HepG2 (cell line): ENCODE measurements at regions not wholly inside any gene's neighbourhood (a gene's known extent, or its start where the extent isn't known, plus 50 kb on each side); places are given as distances from the start of the nearest gene placed in this dataset.

ENCODE experiments used
- ATAC-seq: fragments of 200-7000 bp; cut with Tn5 transposase; 3 replicates; pipeline ENCODE4 v1.9.1; 2020; ENCODE audit warnings: mild to moderate bottlenecking, moderate library complexity
- BruUV-seq: library from RNA; stranded (reverse); fragments of 400-500 nt; replicated peaks from 2 replicates; lab custom pipeline; 2021; lab: Mats Ljungman, UMichigan
- CTCF ChIA-PET: fragments of 300-600 bp; formaldehyde crosslinking; extraction: SDS; loops from one replicate; lab custom pipeline; 2021; ENCODE audit warnings: low total read pairs, inconsistent platforms, low intra/inter-chr PET ratio; lab: Yijun Ruan, JAX
- POLR2A ChIA-PET: fragments of 350-600 bp; sonication (Branson Sonifier 250); formaldehyde crosslinking; loops from one replicate; lab custom pipeline; 2020; ENCODE audit warnings: antibody characterized with exemption, inconsistent platforms; lab: Yijun Ruan, JAX
- DNase-seq: peaks from one replicate; pipeline ENCODE4 v3.0.0-alpha.2; 2015; ENCODE audit warnings: low spot score
- FAIRE-seq: peaks from 3 replicates; lab custom pipeline; 2011; peaks lifted over from hg19 to GRCh38; lab: Jason Lieb, UNC
- H2AFZ ChIP-seq: one replicate; pipeline ENCODE4 v1.6.1; 2011; ENCODE audit warnings: low read length, inconsistent platforms
- H3K27ac ChIP-seq: fragments of 300-600 bp; 3 replicates; pipeline ENCODE4 v1.8.0; 2011; ENCODE audit warnings: mixed run types, mild to moderate bottlenecking, mixed read lengths, low read length, inconsistent platforms; ENCODE audit not compliant: insufficient read depth; ENCODE audit errors: extremely low read length
- H3K27me3 ChIP-seq, 2 experiments: fragments of 200-600 bp in 1 of 2; 2 replicates in 1 of 2; 3 replicates in 1 of 2; pipeline versions ENCODE4 v1.6.0 to v1.8.0; 2011; ENCODE audit warnings: low read length in 2 of 2, mild to moderate bottlenecking in 2 of 2, moderate library complexity in 2 of 2, inconsistent platforms in 1 of 2; ENCODE audit not compliant: insufficient read depth in 2 of 2, control insufficient read depth in 1 of 2
- H3K36me3 ChIP-seq, 2 experiments: fragments of 200-600 bp in 1 of 2; replicated peaks in 1 of 2; 2 replicates in 1 of 2; 3 replicates in 1 of 2; pipeline versions ENCODE4 v1.5.1 to v1.8.0; 2011; ENCODE audit warnings: low read length in 2 of 2, inconsistent platforms in 1 of 2; ENCODE audit not compliant: insufficient read depth in 2 of 2, control insufficient read depth in 1 of 2
- H3K4me1 ChIP-seq: 2 replicates; pipeline ENCODE4 v1.5.1; 2012; ENCODE audit warnings: low read length, inconsistent platforms; ENCODE audit not compliant: insufficient read depth
- H3K4me2 ChIP-seq: 2 replicates; pipeline ENCODE4 v1.6.0; 2011; ENCODE audit warnings: low read depth, low read length, inconsistent platforms
- H3K4me3 ChIP-seq, 3 experiments: fragments of 200-600 bp in 1 of 3; sonication (generic), shearing (Covaris generic) in 1 of 3; replicated peaks in 1 of 3; 2 replicates each; pipeline ENCODE4 v1.5.1; 2011 to 2016; ENCODE audit warnings: low read length in 3 of 3, inconsistent platforms in 2 of 3, low read depth in 2 of 3, mild to moderate bottlenecking in 2 of 3, control low read depth in 1 of 3, mixed read lengths in 1 of 3; ENCODE audit not compliant: insufficient read depth in 1 of 3
- H3K79me2 ChIP-seq: one replicate; pipeline ENCODE4 v1.6.1; 2011; ENCODE audit warnings: low read length, inconsistent platforms; ENCODE audit not compliant: insufficient read depth
- H3K9ac ChIP-seq: 2 replicates; pipeline ENCODE4 v1.6.0; 2011; ENCODE audit warnings: mild to moderate bottlenecking, low read depth, low read length, inconsistent platforms; ENCODE audit not compliant: insufficient read depth
- H3K9me3 ChIP-seq: 2 replicates; pipeline ENCODE4 v1.5.1; 2012; ENCODE audit warnings: mild to moderate bottlenecking, low read length
- H4K20me1 ChIP-seq: 2 replicates; pipeline ENCODE4 v1.6.0; 2011; ENCODE audit warnings: inconsistent platforms, mild to moderate bottlenecking, low read length, moderate library complexity; ENCODE audit not compliant: insufficient read depth
- NKX3-1 ChIP-seq: sonication (generic); formaldehyde crosslinking; IDR thresholded peaks from 2 replicates; pipeline ENCODE4 v1.5.0; 2020; ENCODE audit warnings: missing genetic modification reagents
- POLR2G ChIP-seq: fragments of 200-400 bp; formaldehyde crosslinking; IDR thresholded peaks from 2 replicates; pipeline ENCODE4 v1.6.1; 2018; ENCODE audit warnings: mild to moderate bottlenecking, low read depth, low read length, moderate library complexity
- REL ChIP-seq: sonication (generic); formaldehyde crosslinking; conservative IDR thresholded peaks from 2 replicates; pipeline ENCODE4 v1.8.0; 2022; ENCODE audit warnings: mild to moderate bottlenecking, missing genetic modification reagents, moderate library complexity
- SP5 ChIP-seq: IDR thresholded peaks from 2 replicates; pipeline ENCODE4 v1.6.1; 2016; ENCODE audit warnings: low read depth, borderline replicate concordance
- TBX3 ChIP-seq: fragments of 450-650 bp; IDR thresholded peaks from 2 replicates; pipeline ENCODE4 v1.6.1; 2017; ENCODE audit warnings: antibody characterized with exemption, mild to moderate bottlenecking, inconsistent platforms, borderline replicate concordance
- TFDP2 ChIP-seq: sonication (generic); formaldehyde crosslinking; IDR thresholded peaks from 2 replicates; pipeline ENCODE4 v1.4.0; 2020; ENCODE audit warnings: missing genetic modification reagents
- THRA ChIP-seq: sonication (generic); formaldehyde crosslinking; IDR thresholded peaks from 2 replicates; pipeline ENCODE4 v1.4.0; 2020; ENCODE audit warnings: missing genetic modification reagents, borderline replicate concordance
- UBTF ChIP-seq: sonication (generic); formaldehyde crosslinking; IDR thresholded peaks from 2 replicates; pipeline ENCODE4 v1.4.0; 2020; ENCODE audit warnings: mild to moderate bottlenecking, missing genetic modification reagents
- ZBTB20 ChIP-seq: sonication (generic); formaldehyde crosslinking; IDR thresholded peaks from 2 replicates; pipeline ENCODE4 v1.8.1; 2023; ENCODE audit warnings: missing genetic modification reagents, low read depth, mild to moderate bottlenecking, borderline replicate concordance
- ZBTB3 ChIP-seq: sonication (generic); formaldehyde crosslinking; IDR thresholded peaks from 2 replicates; pipeline ENCODE4 v1.4.0; 2020; ENCODE audit warnings: low read depth, mild to moderate bottlenecking, moderate library complexity, missing genetic modification reagents, borderline replicate concordance
- ZNF136 ChIP-seq: sonication (generic); formaldehyde crosslinking; IDR thresholded peaks from 2 replicates; pipeline ENCODE4 v1.8.1; 2022; ENCODE audit warnings: low read depth, mild to moderate bottlenecking, moderate library complexity, missing genetic modification reagents
- ZNF549 ChIP-seq: sonication (generic); formaldehyde crosslinking; IDR thresholded peaks from 2 replicates; pipeline ENCODE4 v1.5.0; 2020; ENCODE audit warnings: missing genetic modification reagents
- ZNF616 ChIP-seq: sonication (generic); formaldehyde crosslinking; IDR thresholded peaks from 2 replicates; pipeline ENCODE4 v1.5.0; 2020; ENCODE audit warnings: low read depth, mild to moderate bottlenecking, missing genetic modification reagents
- ZSCAN20 ChIP-seq: sonication (generic); formaldehyde crosslinking; IDR thresholded peaks from 2 replicates; pipeline ENCODE4 v1.4.0; 2020; ENCODE audit warnings: missing genetic modification reagents, mild to moderate bottlenecking, borderline replicate concordance
- WGBS: methylation state at CpG from one replicate; pipeline ENCODE4 v1.1.6; 2017; ENCODE audit warnings: low lambda C conversion rate; 5-methylcytosine and 5-hydroxymethylcytosine counted together
- in situ Hi-C: cut with HindIII; loops from 2 replicates; pipeline ENCODE4 v1.10.0; 2017; ENCODE audit warnings: low pct_unique_long_range_greater_than_20kb; ENCODE audit not compliant: extremely low pct_ligation_motif_present
- intact Hi-C: fragments of 100-400 bp; cut with micrococcal nuclease; formaldehyde crosslinking; loops from one replicate; pipeline ENCODE4 v1.10.0; 2022; ENCODE audit not compliant: unreplicated experiment

GRCh38 chr14:30305346-30305745 lies 253.6 kb upstream of the G2E3 start:
- ChIA-PET CTCF (no interaction called here), POLR2A (no interaction called here)
- no peak for DNase-seq
- Histone ChIP-seq H3K27me3 (no peaks in the 10 kb centered on the region), H3K4me1 (no peaks in the 10 kb centered on the region), H3K36me3 (no peaks in the 10 kb centered on the region), H3K4me2 (no peak overlapping the region), H3K79me2 (no peaks in the 10 kb centered on the region), H3K4me3 (no peak overlapping the region), H3K27ac (no peak overlapping the region), H4K20me1 (no peaks in the 10 kb centered on the region), H3K9me3 (no peaks in the 10 kb centered on the region), H2AFZ (no peak overlapping the region), H3K9ac (no peak overlapping the region)
- no TSS peak for BruUV-seq
- ATAC-seq: no peak
- WGBS: 1% methylated on average over 1 of the region's 1 CpG
- in situ Hi-C loops: no loop called here
- FAIRE-seq: no peak
- intact Hi-C loops: no loop called here
- TF ChIP-seq ZNF136 (CRISPR knock-in tag): no peak
- TF ChIP-seq ZSCAN20: no peak
- no peak for TF ChIP-seq NKX3-1
- no peak for TF ChIP-seq ZNF616 (CRISPR knock-in tag)
- TF ChIP-seq THRA (CRISPR knock-in tag): no peak
- TF ChIP-seq UBTF: no peak
- no peak for TF ChIP-seq POLR2G
- no peak for TF ChIP-seq TBX3
- TF ChIP-seq ZBTB20 (CRISPR knock-in tag): no peak
- TF ChIP-seq REL (CRISPR knock-in tag): no peak
- no peak for TF ChIP-seq ZBTB3
- no peak for TF ChIP-seq TFDP2 (CRISPR knock-in tag)
- TF ChIP-seq ZNF549 (CRISPR knock-in tag): no peak
- no peak for TF ChIP-seq SP5 (CRISPR knock-in tag)
